Erythroblast (primary cell): ENCODE measurements at regions not wholly inside any gene's neighbourhood (a gene's known extent, or its start where the extent isn't known, plus 50 kb on each side); places are given as distances from the start of the nearest gene placed in this dataset.

Source experiments
- GATA1 ChIP-seq: IDR thresholded peaks from 2 replicates; pipeline ENCODE4 v1.6.1; 2011; ENCODE audit warnings: low read depth, mild to moderate bottlenecking, control low read depth, low read length, moderate library complexity
- POLR2A ChIP-seq: IDR thresholded peaks from 2 replicates; pipeline ENCODE4 v1.6.1; 2011; ENCODE audit warnings: mild to moderate bottlenecking, low read length

DNA sequence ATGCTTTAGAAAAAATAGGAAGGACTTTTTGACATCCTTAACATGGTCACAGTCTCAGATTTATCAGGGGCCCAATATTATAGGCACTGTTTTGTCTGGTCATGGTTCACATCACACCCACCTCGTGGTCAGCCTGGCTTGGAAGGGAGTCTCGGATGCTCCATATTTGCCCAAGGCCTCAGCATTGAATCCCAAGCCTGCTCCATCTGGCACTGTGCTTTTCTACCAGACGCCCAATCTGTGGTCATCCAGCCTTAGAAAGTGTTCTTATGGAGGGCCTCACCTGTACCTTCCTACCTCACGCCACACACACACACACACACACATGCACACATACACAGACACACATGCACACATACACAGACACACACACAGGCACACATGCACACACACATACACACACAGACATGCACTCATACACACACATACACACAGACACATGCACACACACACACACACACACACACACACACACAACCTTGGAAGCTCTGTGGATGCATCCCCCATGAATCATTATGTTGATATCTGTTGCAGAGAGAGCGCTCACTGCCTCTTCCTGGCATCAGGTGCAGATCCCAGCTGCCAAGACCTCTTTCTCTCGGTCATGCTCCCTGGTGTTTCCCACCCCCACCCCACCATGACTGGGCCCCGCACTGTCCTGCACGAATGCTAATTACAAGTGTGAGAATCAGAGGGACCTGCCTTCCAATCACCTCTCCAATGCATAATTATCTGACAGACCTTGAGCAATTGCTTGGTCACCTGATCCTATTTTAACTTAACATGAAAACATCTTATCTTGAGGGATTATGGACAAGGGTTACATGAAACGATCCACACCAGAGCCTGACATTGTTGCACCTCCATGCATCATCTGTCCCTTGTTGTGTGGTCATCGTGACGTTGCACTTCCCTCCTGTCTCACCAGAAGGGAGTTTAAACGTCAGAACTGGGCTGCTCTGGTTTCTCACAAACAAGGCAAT is 122.7 kb upstream of the TMEM72 start:
- TF ChIP-seq POLR2A (no peak), GATA1 (no peak)
